CD4-positive, alpha-beta T cell treated with Interleukin-4 for 1 hour (primary cell): ENCODE measurements at regions not wholly inside any gene's neighbourhood (a gene's known extent, or its start where the extent isn't known, plus 50 kb on each side); places are given as distances from the start of the nearest gene placed in this dataset.

ENCODE experiments used
- DNase-seq, 2 donors: peaks; one replicate each; pipeline ENCODE4 v3.0.0-alpha.2; 2020 to 2022

GRCh38 chr10:117638664-117639200 is 96.2 kb downstream of the EMX2 start:
- DNase-seq, result no peak

DNA sequence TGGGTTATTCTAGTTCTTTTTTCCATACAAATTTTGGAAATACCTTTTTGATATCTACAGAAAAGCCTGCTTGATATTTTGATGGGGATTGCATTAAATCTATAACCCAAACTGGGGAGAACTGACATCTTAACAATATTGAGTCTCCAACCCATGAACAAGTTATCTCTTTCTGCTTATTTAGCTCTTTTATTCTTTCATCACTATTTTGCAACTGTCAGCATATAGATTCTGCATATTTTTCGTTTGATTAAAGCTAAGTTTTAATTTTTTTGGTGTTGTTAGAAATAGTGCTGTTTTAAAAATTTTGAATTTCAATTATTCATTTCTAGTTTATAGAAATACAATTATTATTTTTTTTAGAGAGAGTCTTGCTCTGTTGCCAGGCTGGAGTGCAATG is 97.9 kb downstream of the EMX2 start:
- DNase-seq, result no peak

DNA sequence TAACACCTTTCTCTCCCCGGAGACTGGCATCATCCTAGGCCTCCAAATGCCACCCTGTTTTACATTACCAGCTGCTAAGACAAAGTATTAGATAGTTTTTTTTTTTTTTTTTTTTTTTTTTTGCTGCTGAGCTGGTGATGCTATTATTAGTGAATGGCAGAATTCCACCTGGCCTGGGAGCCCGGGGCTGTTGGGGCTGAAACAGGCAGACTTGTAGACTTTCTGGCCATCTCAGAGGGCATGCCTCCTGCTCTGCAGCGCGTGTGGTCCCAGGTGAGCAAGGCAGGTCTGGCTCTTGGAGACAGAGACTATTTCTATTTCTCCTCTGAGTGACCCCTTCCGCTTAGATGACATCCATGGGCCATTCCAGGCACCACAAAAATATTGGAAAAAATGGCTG is 104.2 kb downstream of the EMX2 start:
- no peak for DNase-seq

- no peak for DNase-seq
These were observed 104.8 kb downstream of the EMX2 start for GRCh38 chr10:117647306-117647705.

- DNase-seq, result no peak
These were observed 108.6 kb downstream of the EMX2 start for GRCh38 chr10:117651121-117651520.

DNA sequence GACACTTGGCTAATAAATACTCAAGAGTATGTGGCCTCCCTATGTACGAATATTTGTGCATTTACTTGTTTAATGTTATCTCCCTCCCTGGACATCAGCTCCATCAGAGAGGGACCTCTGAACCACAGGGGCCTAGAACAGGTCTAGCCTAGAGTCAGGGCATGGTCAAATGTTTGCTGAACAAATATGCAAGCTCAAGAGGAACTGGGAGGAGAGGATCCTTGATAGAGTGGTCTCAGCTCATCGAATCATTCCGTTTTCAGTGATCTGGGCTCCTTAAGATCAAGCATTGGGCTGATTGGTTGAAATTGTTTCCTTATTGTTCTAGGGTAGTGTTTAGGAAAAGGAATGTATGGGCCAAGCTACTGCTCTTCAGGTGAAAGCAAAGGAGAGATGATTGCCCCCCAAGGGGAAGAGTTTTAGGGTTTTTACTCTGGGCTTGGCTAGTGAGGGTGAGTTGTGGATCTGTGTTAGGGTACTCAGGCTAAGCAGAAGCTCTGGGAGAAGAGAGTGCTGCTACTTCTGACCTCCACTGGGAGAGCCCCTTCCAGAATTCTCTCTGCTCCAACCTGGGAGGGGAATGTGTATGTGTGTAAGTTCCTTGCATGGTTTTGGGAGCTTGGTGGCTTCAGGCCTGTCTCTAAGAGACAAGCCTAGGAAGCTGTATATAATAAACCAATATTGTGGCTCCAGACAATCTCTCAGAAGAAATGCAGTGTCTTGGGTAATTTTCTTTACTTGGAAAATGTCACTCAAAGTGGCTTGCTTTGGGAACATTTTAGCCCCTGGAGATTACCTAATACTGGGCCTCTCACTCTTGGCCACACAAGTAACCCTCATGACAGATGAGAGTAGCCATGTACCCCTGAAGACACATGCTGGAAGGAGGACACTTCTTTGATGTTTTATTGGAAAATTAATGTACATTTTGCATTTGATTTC is 110.0 kb downstream of the EMX2 start:
- no peak for DNase-seq

DNA sequence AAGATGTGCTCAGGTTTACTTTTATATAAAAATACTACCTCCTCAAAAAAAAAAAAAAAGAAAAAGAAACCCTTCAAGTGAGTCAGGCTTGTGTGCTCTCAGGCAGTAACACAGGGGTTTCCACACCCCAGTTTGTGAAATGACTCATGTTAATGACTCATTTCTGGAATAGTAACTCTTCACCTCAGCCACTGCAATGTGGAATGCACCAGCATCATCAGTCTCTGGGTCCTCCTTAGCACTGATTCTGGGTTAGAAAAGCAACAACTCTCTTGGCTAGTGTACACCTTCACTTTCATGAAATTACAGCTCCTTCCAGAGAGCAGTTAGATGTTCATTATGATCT is 110.6 kb downstream of the EMX2 start:
- peak in 1 of 2 donors; percentile 22 for DNase-seq

GRCh38 chr10:117654105-117654504 is 111.6 kb downstream of the EMX2 start:
- DNase-seq, result no peak

DNA sequence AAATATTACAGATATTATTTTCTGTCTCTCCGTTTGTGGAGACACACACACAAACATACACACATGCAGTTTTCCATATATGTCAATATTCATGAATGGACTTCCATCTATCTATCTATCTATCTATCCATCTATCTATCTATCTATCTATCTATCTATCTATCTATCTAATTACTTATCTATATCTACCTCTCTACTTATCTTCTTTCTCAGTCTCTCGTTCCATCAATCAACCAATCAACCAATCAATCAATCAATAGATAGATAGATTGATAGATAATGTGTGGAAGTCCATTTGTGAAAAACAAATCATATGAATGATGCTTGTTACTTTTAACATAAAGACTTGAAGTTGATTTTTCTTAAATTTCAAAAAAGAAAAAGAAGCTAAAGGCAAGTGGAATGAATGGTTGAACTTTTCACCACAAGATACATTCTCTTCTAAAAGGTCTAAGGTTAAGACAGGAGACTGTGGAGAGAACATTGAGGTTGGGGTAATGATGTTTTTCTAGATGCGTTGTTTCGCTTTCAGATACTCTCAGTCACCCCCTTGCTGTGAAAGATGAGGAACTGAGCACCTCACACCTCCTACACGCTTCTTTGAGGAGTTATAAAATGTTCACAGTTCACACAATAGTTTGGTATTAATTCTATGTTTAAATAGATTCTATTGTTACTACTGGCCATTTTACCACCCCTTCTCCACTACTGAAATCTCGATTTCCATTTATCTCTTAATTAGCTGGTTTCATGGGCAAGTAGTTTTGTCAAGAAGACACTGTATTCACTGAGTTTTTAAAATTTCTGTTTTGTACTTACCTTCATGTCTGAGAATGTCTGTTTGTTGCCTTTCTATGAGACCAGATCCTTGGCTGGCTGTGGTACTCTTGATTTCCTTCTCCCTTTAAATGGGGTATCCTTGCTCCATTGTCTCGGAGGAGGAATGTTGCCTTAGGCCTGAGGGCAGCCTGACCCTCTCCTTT is 114.1 kb downstream of the EMX2 start:
- no peak for DNase-seq

DNA sequence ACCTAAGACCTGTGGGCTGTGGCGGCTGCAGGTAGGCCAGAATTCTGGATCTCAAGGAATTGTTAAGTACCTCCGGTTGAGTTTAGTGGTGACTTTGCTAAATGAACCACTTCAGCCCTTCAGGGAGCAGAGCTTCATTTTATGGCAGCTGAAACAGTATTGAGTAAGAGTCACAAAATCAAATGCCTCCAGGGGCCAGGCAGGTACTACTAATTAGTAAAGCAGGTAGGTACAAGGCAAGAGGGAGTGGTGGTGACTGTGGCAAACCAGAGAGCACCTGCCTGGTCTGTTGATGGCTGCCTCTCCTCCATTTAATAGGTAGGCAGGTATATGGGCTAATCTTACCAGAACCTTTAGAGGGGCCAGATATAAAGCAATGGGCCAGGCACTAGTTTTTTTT is 118.8 kb downstream of the EMX2 start:
- DNase-seq, result no peak

- no peak for DNase-seq
These were observed 119.6 kb downstream of the EMX2 start for GRCh38 chr10:117662126-117662525.

DNA sequence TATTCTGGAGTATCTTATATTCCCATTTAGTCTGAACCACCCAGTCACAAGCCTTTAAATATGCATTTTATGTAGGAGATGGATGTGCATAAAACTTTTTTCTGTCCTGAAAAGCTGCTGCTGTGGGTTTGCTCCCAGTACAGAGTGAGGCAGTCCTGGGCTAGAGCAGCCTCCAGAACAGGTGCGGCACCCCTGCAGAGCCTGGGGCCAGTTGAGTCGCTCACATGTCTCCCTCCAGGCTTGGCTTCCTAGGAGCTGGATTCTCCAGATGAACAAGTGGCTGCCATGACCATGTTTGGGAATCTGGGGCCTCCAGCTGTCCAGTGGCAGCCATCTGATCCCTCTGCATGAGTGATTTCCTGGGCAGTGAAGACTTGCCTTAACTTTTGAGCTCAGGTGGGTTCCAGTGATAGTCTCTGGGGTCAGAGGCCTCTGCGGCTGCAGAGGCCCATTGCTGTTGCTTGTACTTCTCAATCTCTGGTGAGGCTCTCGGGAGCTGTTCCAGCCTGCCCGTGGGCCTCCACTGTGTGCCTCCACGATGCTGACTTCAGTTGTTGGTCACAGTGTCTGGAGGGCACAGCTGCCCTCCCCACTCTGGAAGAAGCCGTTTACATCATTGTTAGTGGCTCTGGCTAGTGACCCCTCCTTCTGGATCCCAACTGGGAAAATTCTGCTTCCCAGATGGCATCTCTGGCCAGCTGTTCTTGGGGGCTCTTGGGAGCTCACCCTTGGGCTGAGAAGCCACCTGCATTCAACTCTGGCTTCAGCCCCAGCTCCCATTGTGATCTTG is 120.4 kb downstream of the EMX2 start:
- DNase-seq, result no peak

- no peak for DNase-seq
These were observed 121.2 kb downstream of the EMX2 start for GRCh38 chr10:117663750-117664149.

- DNase-seq, result no peak
These were observed 121.7 kb downstream of the EMX2 start for GRCh38 chr10:117664288-117664687.

- DNase-seq, result no peak
These were observed 123.6 kb downstream of the EMX2 start for GRCh38 chr10:117666166-117666565.

DNA sequence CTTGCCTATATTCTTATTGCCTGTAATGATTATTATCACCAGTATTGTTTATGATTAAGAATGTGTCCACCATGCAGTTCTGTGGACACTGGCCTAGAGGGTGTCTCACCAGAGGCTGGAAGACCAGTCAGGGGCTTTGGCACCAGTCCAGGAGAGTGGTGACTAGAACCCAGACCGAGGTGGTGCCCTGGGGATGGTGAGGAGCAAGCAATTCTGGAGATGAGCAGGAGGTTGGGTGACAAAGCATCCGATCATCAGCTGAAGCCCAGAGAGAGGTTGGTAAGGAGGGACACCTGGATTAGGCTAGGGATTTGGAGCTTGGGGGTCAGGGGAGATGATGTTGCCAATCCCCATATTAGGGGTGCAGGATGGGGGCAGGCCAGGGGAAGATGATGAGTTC is 124.4 kb downstream of the EMX2 start:
- no peak for DNase-seq

- no peak for DNase-seq
These were observed 125.3 kb downstream of the EMX2 start for GRCh38 chr10:117667831-117668230.

DNA sequence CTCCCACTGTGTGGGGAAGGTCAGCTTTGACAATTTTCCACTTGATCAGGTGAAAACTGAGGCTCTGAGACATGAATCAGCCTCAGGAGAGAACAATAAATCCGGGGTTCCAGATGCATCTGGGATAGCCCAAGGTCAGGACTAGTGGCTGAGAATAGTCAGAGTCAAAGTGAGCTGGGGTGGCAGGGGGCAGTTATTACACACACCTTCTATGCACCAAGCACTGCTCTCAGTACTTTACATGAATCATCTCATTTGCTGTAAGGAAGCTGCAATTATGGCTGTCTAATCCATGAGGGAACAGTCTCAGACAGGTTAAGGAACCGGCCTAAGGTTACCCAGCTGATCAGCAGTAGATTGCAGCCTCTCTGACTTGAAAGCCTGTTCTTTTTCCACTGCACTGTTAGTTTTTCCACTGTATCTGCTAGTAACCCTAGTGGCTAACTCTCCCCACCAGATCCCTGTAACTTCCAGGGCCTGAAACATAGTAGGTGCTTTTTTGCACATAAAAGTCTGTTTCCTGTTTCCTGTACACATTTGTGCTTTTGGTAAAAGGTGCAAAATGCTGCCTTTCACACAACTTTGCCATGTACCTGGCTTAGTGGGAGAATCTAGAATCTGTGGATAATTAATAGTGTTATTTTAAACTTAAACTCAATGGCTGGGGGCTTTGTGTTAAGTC is 125.9 kb downstream of the EMX2 start:
- no peak for DNase-seq

DNA sequence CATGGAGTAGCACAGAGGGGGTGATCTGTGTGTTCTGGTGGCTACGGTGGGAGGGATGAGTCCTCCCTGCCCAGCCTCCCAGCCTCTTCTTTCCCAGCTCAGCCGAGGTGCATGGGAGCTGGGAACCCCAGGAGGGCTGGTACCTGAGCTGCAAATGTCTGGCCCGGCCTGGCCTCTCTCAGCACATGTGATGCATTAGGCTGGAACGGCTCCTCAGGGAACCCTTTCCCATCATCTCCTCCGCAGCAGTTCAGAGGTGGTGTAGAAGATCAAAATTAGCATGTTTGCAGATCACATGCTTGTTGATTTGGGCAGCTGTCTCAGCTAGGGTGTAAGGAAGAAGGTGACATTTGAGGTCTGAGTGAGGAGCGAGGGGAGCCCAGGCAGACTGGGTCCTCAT is 126.6 kb downstream of the EMX2 start:
- no peak for DNase-seq

DNA sequence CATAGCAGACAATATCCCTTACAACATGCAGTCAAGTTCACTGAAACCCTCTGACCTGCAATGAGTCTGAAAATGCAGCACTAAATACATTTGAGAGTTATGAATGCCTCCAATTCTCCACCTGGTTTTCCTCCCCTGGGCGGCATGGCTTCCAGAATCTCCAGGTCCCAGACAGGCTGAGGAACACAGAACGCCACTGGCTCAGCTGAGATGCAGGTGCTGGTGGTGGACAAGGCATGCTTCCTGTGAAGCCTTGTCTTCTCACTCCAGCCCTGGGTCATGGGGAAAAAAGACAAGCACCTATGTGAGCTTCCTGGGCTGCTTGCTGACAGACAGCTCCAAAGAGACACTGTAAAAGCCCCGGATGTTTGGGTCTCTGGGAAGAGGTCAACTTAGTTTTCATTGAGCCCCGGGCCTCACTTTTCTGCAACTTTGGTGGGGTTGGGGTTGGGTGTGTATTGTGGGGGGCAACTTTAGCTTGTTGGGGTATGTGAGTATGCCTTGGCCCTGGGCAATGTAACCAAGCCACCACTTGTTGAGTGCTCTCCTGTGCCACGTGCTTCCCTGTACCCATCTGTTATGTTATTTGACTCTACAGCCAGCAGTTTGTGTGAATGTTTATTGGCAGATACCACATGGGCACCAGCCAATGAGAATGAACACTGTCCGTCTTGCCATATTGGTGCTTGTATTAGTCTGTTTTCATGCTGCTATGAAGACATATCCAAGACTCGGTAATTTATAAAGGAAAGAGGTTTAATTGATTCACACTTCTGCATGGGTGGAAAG is 127.8 kb downstream of the EMX2 start:
- DNase-seq, result no peak
